HG03575 (cell line): ENCODE measurements at regions not wholly inside any gene's neighbourhood (a gene's known extent, or its start where the extent isn't known, plus 50 kb on each side); places are given as distances from the start of the nearest gene placed in this dataset.
"Not testable (repeated sequence)": the region's sequence is repeated elsewhere in the genome, so short reads cannot be mapped to it uniquely, and the experiment has no call there.

Experiments used
- ATAC-seq: cut with Tn5 transposase; IDR thresholded peaks from one replicate; pipeline ENCODE4 v1.9.1; 2021; ENCODE audit not compliant: unreplicated experiment, insufficient number of reproducible peaks, low FRiP score; ENCODE audit errors: extremely low read depth

GRCh38 chr10:84951616-84952015, 623.2 kb downstream of the CCSER2 start:
- no peak for ATAC-seq

- no peak for ATAC-seq
Observed at GRCh38 chr10:84957427-84957826, 629.0 kb downstream of the CCSER2 start.

DNA sequence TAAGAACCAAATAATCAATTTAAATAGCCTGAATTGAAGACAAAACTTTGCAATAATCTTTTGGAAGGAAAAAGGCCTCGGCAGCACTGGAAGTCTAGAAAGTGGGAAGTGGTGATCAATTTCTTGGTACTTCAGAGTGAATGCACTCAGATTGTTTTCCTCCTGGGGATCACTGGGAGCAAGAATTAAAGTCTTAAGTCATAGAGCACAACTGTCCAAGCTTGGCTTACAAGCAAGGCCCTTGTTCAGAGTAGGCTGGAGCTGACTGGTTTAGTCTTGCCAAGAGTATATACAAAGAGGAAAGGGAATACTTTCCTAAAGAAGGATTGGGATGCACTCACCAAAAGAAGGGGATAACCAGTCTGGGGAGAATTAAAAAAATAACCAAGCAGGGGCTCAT, 637.1 kb downstream of the CCSER2 start:
- no peak for ATAC-seq

GRCh38 chr10:84966708-84967441, 638.5 kb downstream of the CCSER2 start:
- no peak for ATAC-seq

DNA sequence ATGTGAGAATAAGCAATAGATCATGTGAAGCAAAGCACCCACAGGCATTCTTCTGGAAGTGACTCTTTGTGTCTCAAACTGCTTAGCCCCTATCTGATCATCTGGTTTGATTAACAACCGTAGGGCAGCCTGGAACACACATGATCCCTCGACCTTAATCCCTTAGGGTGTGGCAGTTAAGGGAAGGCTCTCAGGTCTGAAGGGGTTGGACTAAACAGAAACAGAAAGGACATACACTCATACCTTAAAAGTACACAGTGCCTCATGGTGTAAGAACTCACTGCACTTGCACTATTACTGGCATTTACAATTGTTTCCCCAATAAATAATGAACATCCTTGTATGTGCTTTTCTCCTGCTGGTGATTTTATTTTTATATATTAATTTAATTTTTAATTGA, 640.9 kb downstream of the CCSER2 start:
- not testable (repeated sequence) for ATAC-seq

DNA sequence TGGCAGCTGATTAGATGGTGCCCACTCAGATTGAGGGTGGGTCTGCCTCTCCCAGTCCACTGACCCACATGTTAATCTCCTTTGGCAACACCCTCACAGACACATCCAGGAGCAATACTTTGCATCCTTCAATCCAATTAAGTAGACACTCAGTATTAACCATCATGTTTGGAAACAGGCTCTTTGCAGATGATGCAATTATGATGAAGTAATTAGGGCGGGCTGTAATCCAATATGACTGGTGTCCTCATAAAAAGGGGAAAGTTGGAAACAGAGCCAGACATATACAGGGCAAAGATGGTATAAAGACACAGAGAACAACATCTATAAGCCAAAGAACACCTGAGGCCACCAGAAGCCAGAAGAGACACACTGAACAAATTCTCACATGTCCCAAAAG, 658.6 kb downstream of the CCSER2 start:
- ATAC-seq: no peak

DNA sequence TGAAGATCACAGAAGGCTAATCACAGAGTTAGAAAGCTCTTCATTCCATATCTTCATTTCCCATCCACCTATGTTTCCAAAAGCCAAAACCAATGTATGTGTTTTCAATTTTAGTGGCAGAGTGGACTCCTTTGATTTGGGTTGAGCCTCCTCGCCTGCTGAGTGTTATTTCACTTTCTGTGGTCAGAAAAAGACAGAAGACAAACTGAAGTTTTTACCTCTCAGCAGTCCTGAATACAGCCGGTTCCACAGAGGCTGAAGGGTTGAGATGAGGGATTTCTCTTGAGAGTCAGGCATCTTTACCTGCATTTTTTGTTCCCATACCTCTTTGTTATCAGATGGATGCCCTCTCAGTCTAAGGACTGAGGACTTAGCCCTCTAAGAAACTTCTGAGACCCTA, 659.6 kb downstream of the CCSER2 start:
- no peak for ATAC-seq

GRCh38 chr10:84990713-84991112, 662.3 kb downstream of the CCSER2 start:
- no peak for ATAC-seq

DNA sequence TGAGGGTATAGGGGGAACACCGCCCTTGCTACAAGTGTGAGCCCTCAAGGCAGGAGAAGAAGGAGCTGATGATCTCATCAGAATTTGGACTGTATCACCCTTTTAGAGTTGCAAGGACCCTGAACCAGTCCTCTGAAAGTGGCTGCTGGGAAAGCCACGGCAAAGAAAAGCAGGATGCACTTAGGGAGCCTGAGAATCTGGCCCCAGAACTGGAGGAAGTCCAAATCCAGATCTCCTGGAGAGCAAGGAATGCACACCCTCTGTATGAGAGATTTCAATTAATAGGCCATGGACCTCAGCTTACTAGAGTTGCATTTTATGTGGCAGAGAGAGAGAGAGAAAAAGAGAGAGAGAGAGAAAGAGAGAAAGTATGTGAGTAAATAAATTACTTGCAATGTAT, 662.9 kb downstream of the CCSER2 start:
- no peak for ATAC-seq

GRCh38 chr10:84993251-84994035, 665.1 kb downstream of the CCSER2 start:
- ATAC-seq: no peak

GRCh38 chr10:84994722-84995121, 666.3 kb downstream of the CCSER2 start:
- no peak for ATAC-seq

GRCh38 chr10:84996580-84996979, 668.2 kb downstream of the CCSER2 start:
- no peak for ATAC-seq

DNA sequence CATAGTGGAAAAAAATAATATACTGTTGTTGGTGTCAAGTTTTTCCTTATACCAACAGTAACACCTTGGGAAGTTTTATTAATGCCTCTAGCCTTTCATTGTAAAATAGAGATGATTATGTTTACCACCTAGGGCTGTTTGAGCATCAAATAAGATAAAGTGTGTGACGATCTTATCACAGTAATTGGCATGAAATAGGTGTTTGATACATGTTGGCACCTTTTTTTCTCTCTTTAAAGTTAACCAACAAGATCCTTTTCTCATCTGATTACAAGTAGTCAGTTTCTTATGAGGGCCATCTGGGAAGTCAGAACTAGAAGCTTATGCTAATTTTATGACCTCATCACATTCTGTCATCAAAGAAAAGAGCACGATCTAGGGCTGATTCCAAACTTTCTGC, 669.5 kb downstream of the CCSER2 start:
- ATAC-seq: no peak

DNA sequence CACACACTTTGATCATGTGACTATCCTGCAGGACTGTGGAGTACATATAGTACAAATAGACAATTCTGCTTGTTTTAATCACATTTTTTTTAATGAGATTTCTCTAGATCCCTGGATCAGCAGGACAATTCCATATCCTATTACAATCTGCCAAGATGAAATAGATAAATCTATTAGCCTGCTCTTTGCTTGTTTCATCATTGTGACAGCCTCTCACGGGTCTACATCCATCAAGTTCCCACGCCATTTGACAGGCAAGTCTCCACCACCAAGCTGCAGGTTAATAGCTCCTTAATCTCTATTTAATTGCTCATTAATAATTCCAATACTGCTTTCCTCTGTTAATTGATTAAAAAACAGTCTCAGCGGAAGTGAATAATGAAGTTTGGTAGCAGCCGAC, 671.5 kb downstream of the CCSER2 start:
- ATAC-seq: no peak

DNA sequence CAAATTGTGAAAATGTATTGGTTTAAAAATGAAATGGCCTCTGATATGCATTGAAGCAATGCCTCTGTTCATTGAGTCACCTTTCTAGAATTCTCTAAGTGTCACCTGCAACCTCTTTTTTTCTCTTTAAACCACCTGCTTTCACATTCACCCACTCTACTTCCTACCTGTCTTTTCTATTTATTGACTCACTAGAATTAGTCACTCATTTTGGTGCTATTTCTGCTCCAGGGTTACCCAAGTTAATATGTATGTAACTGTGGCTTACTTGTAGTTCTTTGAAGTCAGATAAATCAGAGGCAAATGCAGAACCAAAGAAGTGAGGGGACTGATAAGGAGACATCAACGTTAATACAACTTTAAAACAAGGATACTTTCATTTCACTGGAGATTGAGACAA, 674.7 kb downstream of the CCSER2 start:
- ATAC-seq: no peak

DNA sequence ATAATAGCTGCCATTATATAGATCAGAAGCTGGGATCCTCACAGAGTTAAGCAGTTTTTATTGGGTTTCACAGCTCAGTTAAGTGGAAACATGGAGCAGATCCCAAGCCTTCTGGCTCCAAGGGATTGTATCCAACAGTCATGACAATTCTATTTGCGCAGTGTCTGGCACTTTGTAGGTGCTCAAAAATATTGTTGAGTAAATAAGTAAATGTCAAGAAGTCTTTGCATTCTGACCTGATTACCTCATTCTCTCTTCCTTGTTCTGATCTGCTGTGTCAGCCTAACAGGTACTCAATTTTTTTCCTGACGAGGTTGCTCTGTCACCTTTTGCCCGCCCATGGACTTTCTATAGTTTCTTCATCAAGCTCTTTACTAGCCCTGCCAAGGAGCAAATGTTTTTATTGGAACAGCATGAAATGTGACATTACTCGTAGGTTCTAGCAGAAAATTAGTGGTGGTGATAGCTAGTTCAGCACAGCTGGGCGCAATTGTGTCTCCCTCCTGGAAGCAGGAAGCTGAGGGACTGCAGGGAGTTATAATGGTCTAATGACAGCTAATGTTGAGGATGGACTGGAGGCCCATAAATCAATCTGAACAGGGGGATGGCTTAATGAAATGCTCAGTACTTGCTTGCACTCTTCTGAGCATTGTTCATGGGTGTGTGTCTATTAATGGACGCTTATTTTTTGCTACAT, 680.2 kb downstream of the CCSER2 start:
- ATAC-seq: no peak

GRCh38 chr10:85012305-85012704, 683.9 kb downstream of the CCSER2 start:
- ATAC-seq: no peak

GRCh38 chr10:85026878-85027467, 698.6 kb downstream of the CCSER2 start:
- no peak for ATAC-seq

GRCh38 chr10:85032981-85033380, 704.6 kb downstream of the CCSER2 start:
- no peak for ATAC-seq

DNA sequence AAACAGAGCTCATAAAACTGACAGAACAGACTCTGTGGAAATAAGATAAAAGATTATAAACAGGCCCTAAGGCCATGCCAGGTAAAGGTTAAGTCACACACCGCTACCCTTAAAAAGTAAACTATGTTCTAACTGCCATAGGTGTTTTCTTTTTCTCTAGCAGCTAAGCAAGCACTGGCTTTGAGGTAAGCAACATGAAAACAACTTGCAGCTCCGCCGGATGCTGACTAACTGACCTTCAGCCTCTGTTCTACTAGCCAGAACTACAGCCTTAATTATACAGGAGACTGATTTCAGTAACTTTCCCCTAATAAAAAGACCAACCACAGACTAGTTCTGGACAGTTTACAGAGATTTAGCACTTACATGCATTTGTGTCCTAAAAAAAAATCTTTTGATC, 708.3 kb downstream of the CCSER2 start:
- ATAC-seq: no peak
